Stimulated activated naive CD8-positive, alpha-beta T cell treated with anti-CD3 and anti-CD28 coated beads, Interleukin-15, amount 100 ng/mL, for 72 hours (primary cell): ENCODE measurements at regions not wholly inside any gene's neighbourhood (a gene's known extent, or its start where the extent isn't known, plus 50 kb on each side); places are given as distances from the start of the nearest gene placed in this dataset.
"Not testable (repeated sequence)": the region's sequence is repeated elsewhere in the genome, so short reads cannot be mapped to it uniquely, and the experiment has no call there.

Experiments
- ATAC-seq: fragments of 150-1000 bp; cut with Tn5 transposase; 2 replicates; pipeline ENCODE4 v1.10.0; 2021; ENCODE audit warnings: mild to moderate bottlenecking, moderate library complexity
- DNase-seq, 2 donors: peaks; one replicate each; pipeline ENCODE4 v3.0.0; 2021 to 2022
- H3K27ac Mint-ChIP-seq, 2 donors: one replicate each; pipeline ENCODE4 v1.8.0; 2022; ENCODE audit warnings: mild to moderate bottlenecking in 2 of 2, mixed read lengths in 2 of 2, moderate library complexity in 2 of 2
- H3K27me3 Mint-ChIP-seq: one replicate; pipeline ENCODE4 v1.8.0; 2022; ENCODE audit warnings: mixed read lengths
- H3K4me1 Mint-ChIP-seq: one replicate; pipeline ENCODE4 v1.8.0; 2022; ENCODE audit warnings: mild to moderate bottlenecking, mixed read lengths
- H3K4me3 Mint-ChIP-seq, 2 donors: one replicate each; pipeline ENCODE4 v1.8.0; 2022; ENCODE audit warnings: mild to moderate bottlenecking in 2 of 2, mixed read lengths in 2 of 2, moderate library complexity in 1 of 2
- H3K9me3 Mint-ChIP-seq, 2 donors: one replicate each; pipeline ENCODE4 v1.8.0; 2022; ENCODE audit warnings: mixed read lengths in 2 of 2

DNA sequence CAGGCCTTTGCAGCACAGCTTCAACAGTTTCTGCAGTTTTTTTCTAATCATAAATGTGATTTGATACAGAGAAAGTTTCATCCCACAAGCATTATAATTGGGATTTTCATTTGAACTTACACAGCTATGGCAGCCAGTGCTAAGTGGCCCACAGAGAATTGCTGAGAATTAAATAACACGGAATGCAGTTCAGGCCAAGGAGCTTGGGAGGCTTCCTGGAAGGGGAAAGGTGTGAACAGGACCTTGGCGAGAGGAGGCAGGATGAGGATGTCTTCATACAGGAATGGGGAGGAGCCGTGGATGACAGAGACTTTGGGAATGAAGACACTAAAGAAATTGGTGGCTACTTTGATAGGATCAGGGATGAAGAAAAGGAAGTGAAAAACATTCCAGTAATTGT lies 95.3 kb downstream of the ZNF22 start:
- Mint-ChIP-seq H3K4me3 (no peak overlapping the region), H3K4me1 (no peaks in the 10 kb centered on the region), H3K9me3 (no peaks in the 10 kb centered on the region), H3K27me3 (peaks cover 20% of the 10 kb centered on the region), H3K27ac (peak overlapping the region in 1 of 2 donors; percentile 51)
- ATAC-seq (no peak), DNase-seq (no peak)

- Mint-ChIP-seq H3K4me3 (no peak overlapping the region), H3K4me1 (no peaks in the 10 kb centered on the region), H3K27me3 (peaks cover 36% of the 10 kb centered on the region), H3K27ac (no peak overlapping the region), H3K9me3 (no peaks in the 10 kb centered on the region)
- DNase-seq, result no peak
- ATAC-seq, result no peak
Observed at GRCh38 chr10:45100429-45100828, 99.7 kb downstream of the ZNF22 start.

DNA sequence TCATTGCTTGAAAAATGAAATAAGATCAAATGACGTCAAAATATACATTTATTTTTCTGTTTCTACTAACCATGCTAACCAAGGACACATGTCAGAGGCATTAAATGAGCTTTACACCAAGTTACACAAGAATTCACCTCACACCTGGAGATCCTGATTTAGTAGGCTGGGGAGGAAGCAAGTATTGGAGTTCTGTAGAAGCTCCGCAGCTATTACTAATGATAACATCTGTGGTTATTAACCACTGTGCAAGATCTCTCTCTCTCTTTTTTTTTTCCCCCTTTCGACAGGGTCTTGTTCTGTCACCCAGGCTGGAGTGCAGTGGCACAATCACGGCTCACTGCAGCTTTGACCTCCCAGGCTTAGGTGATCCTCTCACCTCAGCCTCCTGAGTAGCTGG lies 104.0 kb downstream of the ZNF22 start:
- DNase-seq (no peak), ATAC-seq (no peak)
- Mint-ChIP-seq H3K4me1 (no peaks in the 10 kb centered on the region), H3K9me3 (no peaks in the 10 kb centered on the region), H3K4me3 (no peak overlapping the region), H3K27me3 (peaks cover 41% of the 10 kb centered on the region), H3K27ac (peak overlapping the region in 1 of 2 donors; percentile 77)

DNA sequence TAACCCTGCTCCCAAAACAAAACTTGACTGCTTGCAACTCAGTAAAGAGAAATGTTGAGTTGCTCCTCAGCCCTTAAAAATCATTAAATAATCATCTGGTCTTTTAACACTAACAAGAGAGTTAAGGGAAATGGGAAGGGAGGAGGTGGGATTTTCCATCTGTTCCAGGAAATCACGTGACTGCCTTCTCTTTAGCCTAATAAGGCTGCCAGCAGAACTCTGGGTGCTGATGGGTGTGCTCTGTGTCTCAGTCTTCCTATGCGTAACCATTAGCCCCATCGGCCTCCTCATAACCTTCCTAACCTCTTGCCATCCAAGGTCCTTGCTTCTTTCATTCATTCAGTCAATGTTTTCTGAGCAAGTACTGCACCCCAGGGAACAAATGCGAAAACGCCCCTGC lies 104.6 kb downstream of the ZNF22 start:
- H3K27ac Mint-ChIP-seq, result not testable (repeated sequence)
- H3K27me3 Mint-ChIP-seq, result peaks cover 47% of the 10 kb centered on the region

GRCh38 chr10:45106236-45106856 lies 105.6 kb downstream of the ZNF22 start:
- H3K9me3 Mint-ChIP-seq, result no peaks in the 10 kb centered on the region
- no peak for DNase-seq
- H3K4me1 Mint-ChIP-seq, result no peaks in the 10 kb centered on the region
- peaks cover 40% of the 10 kb centered on the region for H3K27me3 Mint-ChIP-seq
- no peak for ATAC-seq
- H3K27ac Mint-ChIP-seq, result no peak overlapping the region
- no peak overlapping the region for H3K4me3 Mint-ChIP-seq

More for the DNA sequence above, 104.6 kb downstream of the ZNF22 start:
- H3K4me1 Mint-ChIP-seq, DNase-seq, H3K4me3 Mint-ChIP-seq, ATAC-seq, H3K9me3 Mint-ChIP-seq: not testable (repeated sequence)

GRCh38 chr10:45111509-45111908 lies 110.8 kb downstream of the ZNF22 start:
- DNase-seq (no peak), ATAC-seq (peak; percentile 43)
- H3K27ac Mint-ChIP-seq, result no peak overlapping the region
- no peaks in the 10 kb centered on the region for H3K9me3 Mint-ChIP-seq
- no peak overlapping the region for H3K4me3 Mint-ChIP-seq
- peaks cover 10% of the 10 kb centered on the region for H3K27me3 Mint-ChIP-seq
- no peaks in the 10 kb centered on the region for H3K4me1 Mint-ChIP-seq

DNA sequence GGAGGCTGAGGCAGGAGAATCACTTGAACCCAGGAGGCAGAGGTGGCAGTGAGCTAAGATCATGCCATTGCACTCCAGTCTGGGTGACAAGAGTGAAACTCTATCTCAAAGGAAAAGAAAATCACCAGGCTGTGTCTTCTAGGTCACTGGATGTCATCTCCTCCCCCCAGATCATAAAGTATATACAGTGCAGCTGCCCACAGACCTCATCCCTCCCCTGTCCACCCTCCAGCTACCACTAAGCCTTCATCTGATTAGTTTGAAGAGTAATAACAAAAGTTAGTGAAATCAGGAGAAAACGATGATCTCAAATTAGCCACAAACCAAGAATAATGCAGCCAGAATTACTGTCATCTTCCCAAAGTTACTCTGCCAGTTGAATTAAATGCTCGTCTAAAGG lies 117.2 kb downstream of the ZNF22 start:
- not testable (repeated sequence) for DNase-seq, H3K9me3 Mint-ChIP-seq, H3K4me3 Mint-ChIP-seq, H3K4me1 Mint-ChIP-seq, H3K27me3 Mint-ChIP-seq
- H3K27ac Mint-ChIP-seq, result peak overlapping the region in 1 of 2 donors; percentile 22
- peak; percentile 55 for ATAC-seq

DNA sequence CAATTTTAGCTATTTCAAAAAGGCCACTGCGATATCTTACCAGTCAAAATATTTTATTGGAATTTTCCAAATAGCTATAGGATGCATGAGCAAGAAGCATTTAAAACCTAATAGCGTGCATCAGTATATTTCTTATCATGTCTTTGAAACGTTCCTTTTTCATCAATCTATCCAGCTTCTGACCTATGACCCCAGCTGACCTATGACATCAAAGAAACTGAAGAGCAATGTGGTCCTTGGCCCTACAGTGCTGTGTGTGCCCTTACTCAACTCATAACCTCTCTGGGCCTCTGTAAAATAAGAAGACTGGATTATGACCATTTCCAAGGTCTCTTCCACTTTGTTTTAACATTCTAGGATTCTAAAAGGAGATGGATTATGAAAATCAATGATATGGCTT lies 118.2 kb downstream of the ZNF22 start:
- H3K4me1 Mint-ChIP-seq, result peaks cover 5% of the 10 kb centered on the region
- no peak for ATAC-seq
- no peaks in the 10 kb centered on the region for H3K27me3 Mint-ChIP-seq
- no peaks in the 10 kb centered on the region for H3K9me3 Mint-ChIP-seq
- DNase-seq, result no peak
- no peak overlapping the region for H3K27ac Mint-ChIP-seq
- H3K4me3 Mint-ChIP-seq, result no peak overlapping the region

- H3K4me3 Mint-ChIP-seq, H3K9me3 Mint-ChIP-seq, ATAC-seq, H3K27me3 Mint-ChIP-seq, H3K4me1 Mint-ChIP-seq, DNase-seq, H3K27ac Mint-ChIP-seq: not testable (repeated sequence)
Observed at GRCh38 chr10:45122180-45122860, 121.6 kb downstream of the ZNF22 start.

- H3K27ac Mint-ChIP-seq, result no peak overlapping the region
- H3K4me3 Mint-ChIP-seq, result no peak overlapping the region
- ATAC-seq (no peak), DNase-seq (no peak)
- no peaks in the 10 kb centered on the region for H3K9me3 Mint-ChIP-seq
- H3K4me1 Mint-ChIP-seq, result no peaks in the 10 kb centered on the region
- H3K27me3 Mint-ChIP-seq, result no peaks in the 10 kb centered on the region
Observed at GRCh38 chr10:45135443-45136198, 134.9 kb downstream of the ZNF22 start.

DNA sequence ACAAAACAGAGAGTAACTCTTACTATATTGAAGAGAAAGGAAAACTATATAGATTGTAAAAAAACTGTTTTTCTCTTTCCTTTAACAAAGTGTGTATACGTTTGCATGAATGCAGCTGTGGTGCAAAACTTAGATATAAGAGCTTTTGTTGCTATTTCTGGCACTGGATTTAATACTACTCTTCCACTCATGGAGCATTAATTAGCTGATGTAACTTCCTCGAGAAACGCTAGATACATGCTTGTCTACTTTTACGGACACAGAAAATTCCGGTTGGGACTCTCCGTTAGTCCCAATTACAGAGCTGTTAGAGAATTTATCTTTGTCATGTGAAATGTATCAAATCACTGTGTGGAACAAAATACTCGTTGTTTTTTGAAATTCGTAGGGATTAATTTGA lies 135.5 kb downstream of the ZNF22 start:
- H3K4me3 Mint-ChIP-seq, result no peak overlapping the region
- H3K9me3 Mint-ChIP-seq, result no peaks in the 10 kb centered on the region
- H3K27me3 Mint-ChIP-seq, result no peaks in the 10 kb centered on the region
- DNase-seq (no peak), ATAC-seq (no peak)
- no peak overlapping the region for H3K27ac Mint-ChIP-seq
- H3K4me1 Mint-ChIP-seq, result no peaks in the 10 kb centered on the region

GRCh38 chr10:45144326-45145070 lies 143.8 kb downstream of the ZNF22 start:
- ATAC-seq, result no peak

GRCh38 chr10:45145143-45145542 lies 144.4 kb downstream of the ZNF22 start:
- not testable (repeated sequence) for H3K9me3 Mint-ChIP-seq, H3K27me3 Mint-ChIP-seq, H3K4me3 Mint-ChIP-seq, ATAC-seq, H3K4me1 Mint-ChIP-seq, DNase-seq
- peak overlapping the region in 1 of 2 donors; percentile 11 for H3K27ac Mint-ChIP-seq

More at GRCh38 chr10:45144326-45145070, 143.8 kb downstream of the ZNF22 start:
- no peaks in the 10 kb centered on the region for H3K9me3 Mint-ChIP-seq
- H3K27ac Mint-ChIP-seq, result no peak overlapping the region
- H3K4me3 Mint-ChIP-seq, result no peak overlapping the region
- DNase-seq, result no peak
- no peaks in the 10 kb centered on the region for H3K4me1 Mint-ChIP-seq
- peaks cover 8% of the 10 kb centered on the region for H3K27me3 Mint-ChIP-seq

GRCh38 chr10:45147000-45147399 lies 146.3 kb downstream of the ZNF22 start:
- Mint-ChIP-seq H3K27ac (no peak overlapping the region), H3K9me3 (no peaks in the 10 kb centered on the region), H3K27me3 (peaks cover 8% of the 10 kb centered on the region), H3K4me3 (no peak overlapping the region), H3K4me1 (no peaks in the 10 kb centered on the region)
- ATAC-seq, result no peak
- no peak for DNase-seq

GRCh38 chr10:45150997-45151396 lies 150.3 kb downstream of the ZNF22 start:
- no peak for DNase-seq
- H3K27ac Mint-ChIP-seq, result no peak overlapping the region

More at GRCh38 chr10:45150997-45151396, 150.3 kb downstream of the ZNF22 start:
- Mint-ChIP-seq H3K4me3 (no peak overlapping the region), H3K9me3 (no peaks in the 10 kb centered on the region), H3K27me3 (peaks cover 6% of the 10 kb centered on the region), H3K4me1 (no peaks in the 10 kb centered on the region)
- peak; percentile 28 for ATAC-seq
